ENCODE measurements at regions not wholly inside any gene's neighbourhood (a gene's known extent, or its start where the extent isn't known, plus 50 kb on each side); places are given as distances from the start of the nearest gene placed in this dataset.
"Not testable (repeated sequence)": the region's sequence is repeated elsewhere in the genome, so short reads cannot be mapped to it uniquely, and the experiment has no call there.

- Histone ChIP-seq H2BK120ac (ENCODE audit: insufficient read depth, low read length, poor library complexity) (no peak overlapping the region), H3K18ac (ENCODE audit: low read length) (no peak overlapping the region), H3K9ac (ENCODE audit: low read length) (no peak overlapping the region), H3K27ac (ENCODE audit: low read depth, low read length) (no peak overlapping the region), H3K23ac (ENCODE audit: low read length) (no peak overlapping the region), H3K36me3 (ENCODE audit: control insufficient read depth in 1 of 2, insufficient read depth in 2 of 2, low read length in 2 of 2) (no peaks in the 10 kb centered on the region), H2AFZ (ENCODE audit: insufficient read depth, low read length, poor library complexity) (no peak overlapping the region), H3K4me1 (ENCODE audit: control insufficient read depth in 1 of 2, insufficient read depth in 2 of 2, low read length in 2 of 2) (no peaks in the 10 kb centered on the region), H2BK5ac (ENCODE audit: low read depth, low read length, poor library complexity) (no peak overlapping the region), H3K4me2 (ENCODE audit: low read length) (no peak overlapping the region), H2BK12ac (ENCODE audit: low read length) (no peak overlapping the region), H3K4ac (ENCODE audit: low read depth, low read length) (no peak overlapping the region), H4K91ac (ENCODE audit: low read depth, low read length) (no peak overlapping the region), H3K79me1 (ENCODE audit: low read length) (no peaks in the 10 kb centered on the region), H3K14ac (ENCODE audit: low read length) (no peak overlapping the region), H3K27me3 (ENCODE audit: insufficient read depth, low read length) (no peaks in the 10 kb centered on the region), H4K8ac (ENCODE audit: low read depth, low read length) (no peak overlapping the region), H3K79me2 (ENCODE audit: control insufficient read depth, insufficient read depth, low read length, poor library complexity) (no peaks in the 10 kb centered on the region), H2AK5ac (ENCODE audit: low read length) (no peak overlapping the region), H4K12ac (ENCODE audit: low read depth, low read length) (no peak overlapping the region), H3K9me3 (ENCODE audit: insufficient read depth, low read depth, low read length) (no peaks in the 10 kb centered on the region), H3K4me3 (ENCODE audit: low read depth, low read length) (no peak overlapping the region)
- WGBS (ENCODE audit: extremely low coverage, insufficient coverage, insufficient read length): no CpG with 5 or more reads among the region's 13 CpGs
- no peak for DNase-seq
These were observed 92.1 kb upstream of the CREB1 start for GRCh38 chr2:207437524-207438143.

DNA sequence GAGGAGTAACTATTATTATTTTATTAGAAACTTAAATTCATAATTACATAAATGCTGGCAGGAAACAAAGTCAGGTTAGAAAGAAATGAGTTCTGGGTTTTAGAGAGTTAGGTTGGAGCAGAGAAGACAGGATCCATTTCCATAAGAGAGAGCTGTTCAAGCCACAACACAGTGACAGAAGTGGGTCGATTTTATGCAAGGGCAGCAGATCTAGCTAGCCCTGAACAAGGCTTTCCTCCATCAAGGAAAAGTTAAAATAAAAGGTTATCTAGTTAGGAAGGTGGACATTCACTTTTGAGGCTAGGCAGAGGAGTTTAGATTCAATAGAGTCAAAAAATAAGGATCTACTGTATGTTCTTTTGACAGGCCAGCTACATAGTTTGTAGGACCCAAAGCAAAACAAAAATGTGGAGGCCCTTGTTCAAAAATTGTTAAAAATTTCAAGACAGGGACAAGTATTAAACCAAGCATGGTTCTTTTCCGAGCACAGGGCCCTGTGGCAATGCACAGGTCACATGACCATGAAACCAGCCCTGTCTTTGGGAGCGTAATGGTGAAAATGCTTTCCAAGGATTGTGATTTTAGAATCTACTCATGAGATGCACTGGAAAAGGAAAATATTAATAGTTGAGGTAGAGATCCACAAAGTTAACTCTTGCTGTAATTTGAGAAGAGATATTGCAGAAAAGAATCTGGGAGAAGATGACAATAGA is 91.2 kb upstream of the CREB1 start:
- Histone ChIP-seq H2AK5ac (ENCODE audit: low read length) (no peak overlapping the region), H2BK12ac (ENCODE audit: low read length) (no peak overlapping the region), H4K8ac (ENCODE audit: low read depth, low read length) (no peak overlapping the region), H3K4me1 (ENCODE audit: control insufficient read depth in 1 of 2, insufficient read depth in 2 of 2, low read length in 2 of 2) (no peaks in the 10 kb centered on the region), H3K23ac (ENCODE audit: low read length) (no peak overlapping the region), H3K27ac (ENCODE audit: low read depth, low read length) (no peak overlapping the region), H3K9ac (ENCODE audit: low read length) (no peak overlapping the region), H3K18ac (ENCODE audit: low read length) (no peak overlapping the region), H3K79me1 (ENCODE audit: low read length) (no peaks in the 10 kb centered on the region), H3K27me3 (ENCODE audit: insufficient read depth, low read length) (no peaks in the 10 kb centered on the region), H4K12ac (ENCODE audit: low read depth, low read length) (no peak overlapping the region), H3K4me3 (ENCODE audit: low read depth, low read length) (no peak overlapping the region), H2BK5ac (ENCODE audit: low read depth, low read length, poor library complexity) (no peak overlapping the region), H3K9me3 (ENCODE audit: insufficient read depth, low read depth, low read length) (no peaks in the 10 kb centered on the region), H3K36me3 (ENCODE audit: control insufficient read depth in 1 of 2, insufficient read depth in 2 of 2, low read length in 2 of 2) (no peaks in the 10 kb centered on the region), H4K91ac (ENCODE audit: low read depth, low read length) (no peak overlapping the region), H2BK120ac (ENCODE audit: insufficient read depth, low read length, poor library complexity) (no peak overlapping the region), H3K79me2 (ENCODE audit: control insufficient read depth, insufficient read depth, low read length, poor library complexity) (no peaks in the 10 kb centered on the region), H3K14ac (ENCODE audit: low read length) (no peak overlapping the region), H2AFZ (ENCODE audit: insufficient read depth, low read length, poor library complexity) (no peak overlapping the region), H3K4me2 (ENCODE audit: low read length) (no peak overlapping the region), H3K4ac (ENCODE audit: low read depth, low read length) (no peak overlapping the region)
- no peak for DNase-seq
- no CpG with 5 or more reads among the region's 3 CpGs for WGBS (ENCODE audit: extremely low coverage, insufficient coverage, insufficient read length)

DNA sequence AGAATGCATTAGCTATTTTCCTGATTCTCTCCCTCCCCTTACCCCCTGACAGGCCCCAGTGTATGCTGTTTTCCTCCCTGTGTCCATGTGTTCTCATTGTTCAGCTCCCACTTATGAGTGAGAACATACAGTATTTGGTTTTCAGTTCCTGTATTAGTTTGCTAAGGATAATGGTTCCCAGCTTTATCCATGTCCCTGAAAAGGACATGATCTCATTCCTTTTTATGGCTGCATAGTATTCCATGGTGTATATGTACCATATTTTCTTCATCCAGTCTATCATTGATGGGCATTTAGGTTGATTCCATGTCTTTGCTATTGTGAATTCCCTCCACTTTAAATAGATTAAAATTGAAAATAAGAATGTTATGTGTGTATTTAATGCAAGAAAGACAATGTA is 89.9 kb upstream of the CREB1 start:
- H4K12ac ChIP-seq (ENCODE audit: low read depth, low read length); DNase-seq; H3K27ac ChIP-seq (ENCODE audit: low read depth, low read length); H4K8ac ChIP-seq (ENCODE audit: low read depth, low read length); H3K14ac ChIP-seq (ENCODE audit: low read length); H3K36me3 ChIP-seq (ENCODE audit: control insufficient read depth in 1 of 2, insufficient read depth in 2 of 2, low read length in 2 of 2); H3K27me3 ChIP-seq (ENCODE audit: insufficient read depth, low read length); H2AK5ac ChIP-seq (ENCODE audit: low read length); H3K23ac ChIP-seq (ENCODE audit: low read length); H3K9me3 ChIP-seq (ENCODE audit: insufficient read depth, low read depth, low read length); H3K4me1 ChIP-seq (ENCODE audit: control insufficient read depth in 1 of 2, insufficient read depth in 2 of 2, low read length in 2 of 2); H3K4me3 ChIP-seq (ENCODE audit: low read depth, low read length); H3K79me2 ChIP-seq (ENCODE audit: control insufficient read depth, insufficient read depth, low read length, poor library complexity); H4K91ac ChIP-seq (ENCODE audit: low read depth, low read length); H3K18ac ChIP-seq (ENCODE audit: low read length); H3K79me1 ChIP-seq (ENCODE audit: low read length); H3K9ac ChIP-seq (ENCODE audit: low read length); H2BK5ac ChIP-seq (ENCODE audit: low read depth, low read length, poor library complexity); H3K4me2 ChIP-seq (ENCODE audit: low read length); H3K4ac ChIP-seq (ENCODE audit: low read depth, low read length); H2AFZ ChIP-seq (ENCODE audit: insufficient read depth, low read length, poor library complexity); H2BK12ac ChIP-seq (ENCODE audit: low read length); H2BK120ac ChIP-seq (ENCODE audit: insufficient read depth, low read length, poor library complexity): not testable (repeated sequence)

- H3K36me3 ChIP-seq (ENCODE audit: control insufficient read depth in 1 of 2, insufficient read depth in 2 of 2, low read length in 2 of 2): no peaks in the 10 kb centered on the region
- no peak overlapping the region for H2AFZ ChIP-seq (ENCODE audit: insufficient read depth, low read length, poor library complexity)
- H3K79me2 ChIP-seq (ENCODE audit: control insufficient read depth, insufficient read depth, low read length, poor library complexity): no peaks in the 10 kb centered on the region
- H3K4me1 ChIP-seq (ENCODE audit: control insufficient read depth in 1 of 2, insufficient read depth in 2 of 2, low read length in 2 of 2): no peaks in the 10 kb centered on the region
- no peak overlapping the region for H3K27ac ChIP-seq (ENCODE audit: low read depth, low read length)
- H3K4me3 ChIP-seq (ENCODE audit: low read depth, low read length): no peak overlapping the region
- no peaks in the 10 kb centered on the region for H3K9me3 ChIP-seq (ENCODE audit: insufficient read depth, low read depth, low read length)
- H3K27me3 ChIP-seq (ENCODE audit: insufficient read depth, low read length): no peaks in the 10 kb centered on the region
- no peak overlapping the region for H4K8ac ChIP-seq (ENCODE audit: low read depth, low read length)
- no peak overlapping the region for H3K23ac ChIP-seq (ENCODE audit: low read length)
- H2BK120ac ChIP-seq (ENCODE audit: insufficient read depth, low read length, poor library complexity): no peak overlapping the region
- H2BK12ac ChIP-seq (ENCODE audit: low read length): no peak overlapping the region
- no peak overlapping the region for H3K9ac ChIP-seq (ENCODE audit: low read length)
- no CpG with 5 or more reads among the region's 4 CpGs for WGBS (ENCODE audit: extremely low coverage, insufficient coverage, insufficient read length)
- no peak overlapping the region for H2AK5ac ChIP-seq (ENCODE audit: low read length)
- H4K91ac ChIP-seq (ENCODE audit: low read depth, low read length): no peak overlapping the region
- no peak overlapping the region for H2BK5ac ChIP-seq (ENCODE audit: low read depth, low read length, poor library complexity)
- no peak for DNase-seq
- H3K79me1 ChIP-seq (ENCODE audit: low read length): no peaks in the 10 kb centered on the region
- H3K4ac ChIP-seq (ENCODE audit: low read depth, low read length): no peak overlapping the region
- no peak overlapping the region for H3K4me2 ChIP-seq (ENCODE audit: low read length)
- no peak overlapping the region for H3K18ac ChIP-seq (ENCODE audit: low read length)
- H3K14ac ChIP-seq (ENCODE audit: low read length): no peak overlapping the region
- H4K12ac ChIP-seq (ENCODE audit: low read depth, low read length): no peak overlapping the region
These were observed 85.0 kb upstream of the CREB1 start for GRCh38 chr2:207444756-207445155.

Data from trophoblast cell (in vitro differentiated cells and primary cell).